Thyroid gland (tissue), 4 donors: ENCODE measurements at regions not wholly inside any gene's neighbourhood (a gene's known extent, or its start where the extent isn't known, plus 50 kb on each side); places are given as distances from the start of the nearest gene placed in this dataset.

ENCODE experiments used
- CTCF ChIP-seq, 6 experiments: fragments of 200-600 bp in 3 of 6; fragments of 450-650 bp in 3 of 6; sonication (generic) in 3 of 6; IDR thresholded peaks; one replicate each; pipeline ENCODE4 v1.5.1; 2016 to 2019; ENCODE audit warnings: antibody characterized with exemption in 6 of 6, mild to moderate bottlenecking in 2 of 6, inconsistent platforms in 1 of 6, moderate library complexity in 1 of 6
- POLR2A ChIP-seq, 2 donors: fragments of 450-650 bp; IDR thresholded peaks; one replicate each; pipeline ENCODE4 v1.6.1; 2017; ENCODE audit warnings: antibody characterized with exemption in 2 of 2, mild to moderate bottlenecking in 2 of 2, moderate library complexity in 1 of 2

DNA sequence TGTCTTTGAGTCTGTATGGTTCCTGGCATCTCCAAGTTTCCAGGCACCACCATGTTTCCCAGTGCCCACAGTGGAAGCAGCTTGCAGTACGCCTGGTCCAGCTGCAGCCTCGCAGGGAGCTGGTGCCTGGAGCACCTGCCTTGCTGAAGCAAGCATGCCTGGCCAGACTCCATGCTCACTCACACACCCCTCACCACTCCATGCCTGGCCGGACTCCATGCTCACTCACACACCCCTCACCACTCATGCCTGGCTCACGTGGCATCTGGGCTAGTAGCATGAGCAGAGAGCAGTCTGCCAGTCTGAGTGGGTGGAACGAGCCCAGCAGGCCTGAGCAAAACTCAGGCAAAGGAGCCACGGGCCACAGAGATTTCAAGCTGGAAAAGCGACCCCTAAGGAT is 214.3 kb downstream of the TFAP2C start:
- TF ChIP-seq POLR2A (IDR thresholded peaks at IDR 0.05) (no peak), CTCF (IDR thresholded peaks at IDR 0.05) (no peak)
